Vagina (tissue), 2 donors: ENCODE measurements at regions not wholly inside any gene's neighbourhood (a gene's known extent, or its start where the extent isn't known, plus 50 kb on each side); places are given as distances from the start of the nearest gene placed in this dataset.

Source experiments
- POLR2A ChIP-seq, 2 donors: fragments of 450-650 bp; IDR thresholded peaks; one replicate each; pipeline ENCODE4 v1.6.1; 2017; ENCODE audit warnings: antibody characterized with exemption in 2 of 2, mild to moderate bottlenecking in 2 of 2, moderate library complexity in 2 of 2
- POLR2AphosphoS5 ChIP-seq, 2 donors: sonication (generic); formaldehyde crosslinking; IDR thresholded peaks; one replicate each; pipeline ENCODE4 v1.9.0; 2017; ENCODE audit warnings: antibody characterized with exemption in 2 of 2, mild to moderate bottlenecking in 2 of 2, low read depth in 1 of 2; ENCODE audit not compliant: insufficient read depth in 1 of 2
- TF ChIP-seq, protein P1 (sequence below), 3 experiments: fragments of 450-650 bp in 2 of 3; fragments of 200-600 bp in 1 of 3; sonication (generic) in 1 of 3; IDR thresholded peaks; one replicate each; pipeline ENCODE4 v1.5.1; 2017 to 2019; ENCODE audit warnings: antibody characterized with exemption in 3 of 3, mild to moderate bottlenecking in 2 of 3, moderate library complexity in 2 of 3

DNA sequence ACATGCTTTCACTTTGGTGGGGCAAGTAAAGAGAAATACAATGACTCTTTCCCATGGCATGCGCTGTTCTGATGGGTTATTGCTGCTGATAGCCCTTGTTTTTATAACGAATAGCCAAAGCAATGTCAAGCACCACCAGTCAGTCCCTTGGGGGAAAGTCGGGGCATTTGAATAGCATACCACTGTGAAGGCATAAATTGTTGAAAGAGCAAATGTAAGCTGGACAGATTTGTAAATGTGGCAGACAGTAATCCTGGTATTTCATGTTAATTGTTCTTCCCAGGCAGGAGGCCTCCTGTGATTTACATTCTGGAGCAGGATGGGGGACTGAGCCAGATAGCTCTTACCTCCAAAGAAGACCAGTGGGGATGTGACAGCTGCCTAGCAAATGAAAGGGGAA lies 293.3 kb downstream of the ADRA2A start:
- TF ChIP-seq, protein P1, sequence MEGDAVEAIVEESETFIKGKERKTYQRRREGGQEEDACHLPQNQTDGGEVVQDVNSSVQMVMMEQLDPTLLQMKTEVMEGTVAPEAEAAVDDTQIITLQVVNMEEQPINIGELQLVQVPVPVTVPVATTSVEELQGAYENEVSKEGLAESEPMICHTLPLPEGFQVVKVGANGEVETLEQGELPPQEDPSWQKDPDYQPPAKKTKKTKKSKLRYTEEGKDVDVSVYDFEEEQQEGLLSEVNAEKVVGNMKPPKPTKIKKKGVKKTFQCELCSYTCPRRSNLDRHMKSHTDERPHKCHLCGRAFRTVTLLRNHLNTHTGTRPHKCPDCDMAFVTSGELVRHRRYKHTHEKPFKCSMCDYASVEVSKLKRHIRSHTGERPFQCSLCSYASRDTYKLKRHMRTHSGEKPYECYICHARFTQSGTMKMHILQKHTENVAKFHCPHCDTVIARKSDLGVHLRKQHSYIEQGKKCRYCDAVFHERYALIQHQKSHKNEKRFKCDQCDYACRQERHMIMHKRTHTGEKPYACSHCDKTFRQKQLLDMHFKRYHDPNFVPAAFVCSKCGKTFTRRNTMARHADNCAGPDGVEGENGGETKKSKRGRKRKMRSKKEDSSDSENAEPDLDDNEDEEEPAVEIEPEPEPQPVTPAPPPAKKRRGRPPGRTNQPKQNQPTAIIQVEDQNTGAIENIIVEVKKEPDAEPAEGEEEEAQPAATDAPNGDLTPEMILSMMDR (IDR thresholded peaks at IDR 0.05): no peak
- TF ChIP-seq POLR2A (IDR thresholded peaks at IDR 0.05) (no peak), POLR2AphosphoS5 (IDR thresholded peaks at IDR 0.05; ENCODE audit: insufficient read depth in 1 of 2, low read depth in 1 of 2) (no peak)
